NT2/D1 (cell line): ENCODE measurements at regions not wholly inside any gene's neighbourhood (a gene's known extent, or its start where the extent isn't known, plus 50 kb on each side); places are given as distances from the start of the nearest gene placed in this dataset.

Experiments used
- SUZ12 ChIP-seq: IDR thresholded peaks from 2 replicates; pipeline ENCODE4 v1.6.1; 2011; ENCODE audit not compliant: insufficient read length, insufficient read depth; ENCODE audit errors: extremely low read depth
- YY1 ChIP-seq: IDR thresholded peaks from 2 replicates; pipeline ENCODE4 v1.6.1; 2011; ENCODE audit not compliant: insufficient read length, insufficient read depth
- ZNF274 ChIP-seq: IDR thresholded peaks from 2 replicates; pipeline ENCODE4 v1.6.1; 2011; ENCODE audit warnings: mild to moderate bottlenecking, low read depth, low read length

DNA sequence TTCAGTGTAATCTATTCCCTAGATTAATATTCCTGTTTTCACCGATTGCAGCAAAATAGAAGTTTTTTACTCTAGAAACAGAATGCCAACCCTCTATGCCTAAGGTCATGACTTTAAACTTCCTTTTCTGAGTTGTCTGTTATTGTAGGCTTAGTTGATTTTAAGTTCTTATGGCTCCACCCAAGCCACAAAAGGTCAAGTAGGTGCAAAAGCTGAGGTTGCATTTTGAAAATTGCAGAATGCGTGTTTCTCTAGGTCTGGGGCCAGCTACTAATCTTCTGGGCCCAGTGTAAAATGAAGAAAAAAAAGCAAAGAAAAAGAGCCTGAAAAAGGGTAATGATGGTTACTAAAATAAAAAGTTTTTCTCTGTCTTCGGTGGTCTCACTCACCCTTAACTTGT is 635.7 kb upstream of the FAM98A start:
- TF ChIP-seq ZNF274 (no peak), YY1 (no peak), SUZ12 (no peak)
